HG03108 (cell line): ENCODE measurements at regions not wholly inside any gene's neighbourhood (a gene's known extent, or its start where the extent isn't known, plus 50 kb on each side); places are given as distances from the start of the nearest gene placed in this dataset.
A peak's percentile ranks its signal among the peaks of the same experiment; 100 is the strongest.

ENCODE experiments used
- ATAC-seq: cut with Tn5 transposase; IDR thresholded peaks from one replicate; pipeline ENCODE4 v1.9.1; 2021; ENCODE audit warnings: moderate library complexity; ENCODE audit not compliant: unreplicated experiment

DNA sequence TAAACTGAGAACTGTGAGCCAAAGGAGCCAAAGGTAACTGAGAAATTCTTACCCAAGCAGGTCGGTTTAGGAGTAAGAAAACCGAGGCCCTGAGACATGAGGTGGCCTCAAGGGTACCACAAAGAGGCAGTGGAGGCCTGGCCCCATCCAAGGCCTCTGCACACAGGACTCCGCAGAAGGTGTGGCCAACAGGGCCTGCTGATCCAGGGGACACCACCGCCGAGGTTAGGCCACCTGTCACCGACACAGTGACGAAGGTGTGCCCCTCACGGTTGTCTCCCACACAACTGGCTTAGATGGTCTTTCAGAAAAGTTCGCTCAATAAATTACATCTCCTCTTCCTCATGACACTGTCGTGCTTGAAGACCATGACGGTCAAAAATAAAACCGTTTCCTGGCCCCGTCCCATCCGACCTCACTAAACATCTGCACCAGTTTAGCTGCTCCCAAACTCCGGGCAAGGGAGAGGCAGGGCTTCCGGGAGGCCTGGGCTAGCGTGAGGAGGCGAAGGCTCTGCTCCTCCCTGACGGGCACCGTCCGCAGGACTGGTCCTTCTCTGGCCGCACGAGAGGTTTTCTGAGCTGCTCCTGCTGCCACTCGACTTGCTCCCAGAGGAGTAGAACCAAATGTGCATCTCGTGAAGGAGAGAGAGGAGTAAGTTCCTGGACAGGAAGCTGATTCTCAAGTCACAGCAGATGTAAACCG, 442.0 kb downstream of the EIPR1 start:
- no peak for ATAC-seq

DNA sequence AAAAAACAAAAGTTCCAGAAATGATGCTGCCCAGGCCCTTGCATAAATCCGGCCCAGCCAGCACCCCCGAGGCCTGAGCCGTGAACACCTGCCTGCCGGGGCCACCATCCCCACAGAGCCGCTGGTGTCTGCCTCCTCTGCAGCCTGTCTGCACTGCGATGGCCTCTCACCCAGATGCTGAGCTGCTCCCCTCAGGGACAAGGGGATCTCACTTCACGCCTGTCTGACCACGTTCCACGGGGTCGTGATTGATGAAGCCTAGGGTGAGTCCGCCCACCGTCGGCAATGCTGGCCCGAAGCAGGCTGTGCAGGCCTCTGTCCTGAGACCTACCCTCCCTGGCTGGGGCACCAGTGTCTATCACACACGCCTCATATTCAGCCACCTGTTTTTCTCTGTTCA, 444.2 kb downstream of the EIPR1 start:
- ATAC-seq, result no peak

DNA sequence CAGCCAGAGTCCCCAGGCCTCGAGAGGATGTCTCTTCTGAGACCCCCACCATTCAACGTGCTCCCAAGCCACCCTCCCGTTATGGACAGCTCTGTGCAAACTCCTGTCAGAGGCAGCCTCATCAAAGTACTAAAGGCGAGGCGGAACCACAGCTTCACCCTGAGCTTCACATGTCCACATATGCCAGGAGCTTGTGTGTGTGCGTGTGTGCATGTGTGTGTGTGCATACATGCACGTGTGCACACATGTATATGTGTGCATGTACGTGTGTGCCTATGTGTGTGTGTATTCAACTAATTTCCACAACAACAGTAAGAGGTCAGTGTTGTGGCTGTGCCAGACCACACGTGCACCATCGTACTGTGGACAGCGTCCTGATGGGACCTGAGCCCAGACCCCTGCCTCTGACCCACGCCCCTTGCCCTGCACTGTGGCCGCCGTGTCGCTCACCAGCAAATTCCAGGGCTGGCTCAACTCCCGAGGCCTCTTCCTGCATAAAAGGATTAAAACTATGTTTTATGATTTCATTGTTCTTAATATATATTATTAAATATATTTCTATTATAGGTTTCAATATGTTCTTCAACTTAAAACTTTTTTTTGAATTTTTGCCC, 444.8 kb downstream of the EIPR1 start:
- no peak for ATAC-seq

DNA sequence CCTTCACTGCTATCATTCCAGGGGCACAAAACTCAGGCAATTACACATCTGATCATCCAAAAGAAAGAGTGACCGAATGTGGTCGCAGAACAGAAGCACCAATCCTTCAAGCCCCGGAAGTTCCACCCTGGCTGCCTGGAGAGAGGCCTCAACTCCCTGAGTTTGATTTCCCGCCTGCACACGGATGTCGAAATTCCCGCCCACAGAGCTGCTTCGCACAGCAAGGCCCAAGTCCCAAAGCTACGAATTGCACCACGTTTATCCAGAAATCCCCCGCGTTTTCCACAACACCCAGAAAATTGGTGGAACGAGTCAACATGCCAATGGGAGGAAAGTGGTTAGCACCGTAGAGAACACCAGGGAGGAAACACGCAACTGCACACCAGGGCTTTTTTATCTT, 445.4 kb downstream of the EIPR1 start:
- ATAC-seq, result no peak

DNA sequence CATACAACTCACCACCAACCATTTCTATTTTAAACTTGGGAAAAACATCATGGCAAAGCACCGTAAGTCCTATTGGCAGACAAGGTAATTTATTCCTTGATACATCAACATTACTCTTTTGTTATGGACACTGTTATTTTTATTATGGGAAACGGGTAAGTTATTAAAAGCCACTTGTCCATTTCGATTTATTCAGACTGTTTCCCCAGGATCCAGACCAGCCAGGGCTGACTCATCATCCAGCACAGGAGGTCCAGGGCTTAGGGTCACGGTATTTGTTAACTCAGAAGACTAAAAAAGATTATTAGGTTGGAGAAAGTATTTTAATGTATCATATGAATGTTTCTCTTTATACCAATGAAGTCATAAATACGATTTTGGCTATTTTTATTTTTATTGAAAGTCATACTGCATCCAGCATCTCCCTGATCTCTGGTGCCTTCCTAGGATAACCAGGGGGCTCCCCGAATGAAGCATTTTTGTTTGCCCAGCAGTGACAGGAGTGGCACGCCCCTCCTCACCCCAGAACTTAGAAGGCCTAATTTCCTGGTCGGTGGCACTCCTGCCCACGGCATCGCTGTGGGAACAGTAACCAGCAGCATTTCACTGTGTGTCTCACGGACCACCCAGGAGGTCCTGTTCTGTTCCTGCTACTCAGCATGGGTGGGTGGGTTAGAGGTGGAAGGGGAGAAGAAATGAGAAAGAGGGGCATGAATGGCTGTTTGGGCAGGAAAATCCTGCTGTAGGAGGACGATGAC, 446.1 kb downstream of the EIPR1 start:
- ATAC-seq, result no peak

DNA sequence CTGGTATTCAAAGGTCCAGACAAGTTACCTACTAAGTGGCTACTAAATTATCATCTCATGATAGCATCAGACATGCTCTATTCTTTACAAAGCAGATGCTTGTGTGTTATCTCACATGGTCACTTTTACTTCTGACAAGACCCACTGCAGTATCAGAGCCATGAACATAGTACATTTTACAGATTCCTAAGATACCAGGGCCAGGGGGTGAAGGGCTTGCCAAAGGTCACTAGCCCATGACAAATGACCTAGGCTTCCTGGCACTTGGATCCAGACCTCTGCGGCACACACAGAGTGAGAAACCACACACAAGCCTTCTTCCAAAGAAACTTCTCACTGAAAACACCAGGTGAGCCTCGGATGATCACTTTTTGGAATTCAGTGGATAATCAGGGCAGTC, 446.8 kb downstream of the EIPR1 start:
- ATAC-seq, result no peak

DNA sequence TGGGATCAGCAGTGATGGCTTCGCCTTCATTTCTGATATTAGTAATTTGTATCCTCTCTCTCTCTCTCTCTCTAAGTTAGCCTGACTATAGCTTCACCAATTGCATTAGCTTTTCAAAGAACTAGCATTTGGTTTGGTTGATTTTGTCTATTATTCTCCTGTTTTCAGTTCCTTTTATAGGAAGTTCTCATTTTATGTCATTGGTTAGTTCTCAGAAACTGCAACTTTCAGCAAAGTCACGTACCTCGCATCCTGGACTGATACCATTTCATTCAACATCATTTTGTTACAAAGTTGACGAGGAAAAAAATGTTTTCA, 450.8 kb downstream of the EIPR1 start:
- ATAC-seq, result peak; percentile 44

DNA sequence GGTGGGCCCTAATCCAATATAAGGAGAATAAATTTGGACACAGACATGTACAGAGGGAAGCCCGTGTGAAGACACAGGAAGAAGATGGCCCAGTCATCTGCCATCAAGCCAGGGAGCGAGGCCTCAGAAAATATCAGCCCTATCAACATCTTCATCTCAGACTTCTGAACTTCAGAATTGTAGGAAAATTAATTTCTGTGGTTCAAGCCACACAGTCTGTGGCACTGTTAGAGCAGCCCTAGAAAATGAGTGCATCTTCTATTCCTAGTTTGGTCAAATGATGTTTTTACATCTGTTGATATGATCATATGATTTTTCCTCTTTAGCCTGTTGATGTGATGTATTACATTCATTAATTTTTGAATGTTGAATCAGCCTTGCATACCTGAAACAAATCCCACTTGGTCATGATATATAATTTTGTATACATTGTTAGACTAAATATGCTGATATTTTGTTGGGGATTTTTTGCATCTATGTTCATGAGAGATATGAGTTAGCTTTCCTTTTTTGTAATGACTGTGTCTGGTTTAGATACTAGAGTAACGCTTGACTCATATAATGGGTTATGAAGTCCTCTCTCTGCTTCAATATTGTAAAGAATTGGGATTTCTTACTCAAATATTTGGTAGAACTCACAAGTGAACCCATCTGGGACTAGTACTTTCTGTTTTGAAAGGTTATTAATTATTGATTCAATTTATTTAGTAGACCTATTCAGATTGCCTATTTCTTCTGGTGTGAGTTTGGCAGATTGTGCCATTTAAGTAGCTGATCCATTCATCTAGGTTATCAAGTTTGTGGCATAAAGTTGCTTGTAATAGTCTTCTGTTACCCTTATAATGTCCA, 451.4 kb downstream of the EIPR1 start:
- ATAC-seq, result peak; percentile 62

DNA sequence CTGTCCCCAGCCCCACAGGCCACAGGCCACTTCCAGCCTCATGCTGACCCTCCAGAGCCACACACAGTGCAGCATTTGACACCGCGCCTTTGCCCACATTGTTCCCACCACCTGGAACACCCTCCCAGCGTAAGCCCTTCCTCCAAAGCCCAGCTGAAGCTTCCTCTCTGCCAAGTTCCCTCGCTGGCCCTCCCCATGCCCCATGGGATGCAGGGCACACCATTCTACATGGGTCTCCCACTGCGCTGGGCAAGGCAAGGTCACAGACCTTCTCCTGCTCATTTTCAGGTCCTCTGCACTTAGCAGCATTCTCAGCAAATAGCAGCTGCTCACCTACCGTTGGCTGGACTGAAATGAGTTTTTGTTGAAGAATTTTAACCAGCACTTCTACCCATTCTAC, 455.5 kb downstream of the EIPR1 start:
- no peak for ATAC-seq

DNA sequence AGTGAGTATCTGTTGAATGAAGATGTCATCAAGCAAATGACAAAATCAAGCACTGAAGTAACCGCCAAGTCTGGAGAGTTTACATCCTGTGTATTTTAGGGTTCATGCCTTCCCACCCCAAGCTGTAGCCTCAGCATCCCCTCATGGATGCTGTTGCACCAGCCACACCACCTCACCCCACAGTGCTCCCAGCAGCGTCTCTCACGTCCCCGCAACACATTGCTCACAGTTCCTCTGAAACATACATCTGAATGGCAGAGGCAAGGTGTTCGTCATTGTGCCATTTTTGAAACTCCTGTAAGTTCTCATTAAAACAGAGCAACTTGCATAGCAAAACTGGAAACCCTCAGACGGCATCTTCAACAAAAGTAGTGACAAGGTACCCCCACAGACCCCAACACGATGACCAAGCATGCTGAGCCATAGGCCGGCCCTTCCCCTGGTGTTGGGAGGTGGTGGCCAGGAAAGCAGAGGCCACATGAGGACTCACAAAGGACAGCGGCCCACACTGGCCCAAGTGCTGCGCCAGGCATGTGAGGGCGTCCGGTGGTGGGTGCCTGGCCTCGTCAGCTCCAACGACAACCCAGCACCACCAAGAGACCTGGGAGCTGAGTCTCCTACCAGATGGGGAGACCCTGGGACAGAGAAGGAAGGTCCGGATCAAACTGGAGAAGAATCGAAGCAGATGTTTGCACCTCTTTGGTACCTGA, 456.5 kb downstream of the EIPR1 start:
- no peak for ATAC-seq

DNA sequence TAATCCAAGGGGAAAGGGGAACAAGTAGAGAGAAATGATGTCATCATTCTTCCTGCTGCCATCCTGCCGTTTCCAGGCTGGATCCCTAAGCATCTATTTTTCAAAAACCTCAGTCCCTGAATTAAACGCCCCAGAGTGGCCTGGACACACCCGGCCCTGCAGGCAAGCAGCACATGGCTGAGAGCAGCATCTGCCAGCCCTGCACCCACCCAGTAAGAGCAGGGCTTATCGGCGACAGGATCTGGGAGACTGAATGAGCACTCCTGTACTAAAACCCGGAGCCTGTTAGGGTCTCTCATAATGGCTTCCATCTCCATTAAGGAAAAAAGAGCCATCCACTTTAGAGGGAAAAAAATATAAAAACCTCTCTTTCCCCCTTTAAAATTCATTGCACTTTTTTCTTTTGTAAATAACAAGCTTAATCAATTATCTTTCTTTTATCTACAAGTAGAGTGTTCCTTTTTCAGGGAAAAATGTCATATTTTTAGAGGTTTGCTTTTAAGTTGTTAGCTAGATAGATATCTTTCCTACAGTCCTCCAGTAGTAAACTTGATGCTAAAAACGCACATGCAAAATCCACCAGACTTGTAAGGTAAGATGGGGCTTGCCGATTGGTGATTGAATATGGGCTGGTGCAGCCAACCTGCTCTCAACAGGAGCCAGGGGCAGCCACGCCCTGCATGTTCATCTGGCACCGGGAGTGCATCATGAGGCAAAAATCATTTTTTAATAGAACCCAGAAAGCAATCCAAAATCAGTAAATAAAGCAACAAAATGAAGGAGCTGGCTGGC, 457.8 kb downstream of the EIPR1 start:
- ATAC-seq, result no peak

DNA sequence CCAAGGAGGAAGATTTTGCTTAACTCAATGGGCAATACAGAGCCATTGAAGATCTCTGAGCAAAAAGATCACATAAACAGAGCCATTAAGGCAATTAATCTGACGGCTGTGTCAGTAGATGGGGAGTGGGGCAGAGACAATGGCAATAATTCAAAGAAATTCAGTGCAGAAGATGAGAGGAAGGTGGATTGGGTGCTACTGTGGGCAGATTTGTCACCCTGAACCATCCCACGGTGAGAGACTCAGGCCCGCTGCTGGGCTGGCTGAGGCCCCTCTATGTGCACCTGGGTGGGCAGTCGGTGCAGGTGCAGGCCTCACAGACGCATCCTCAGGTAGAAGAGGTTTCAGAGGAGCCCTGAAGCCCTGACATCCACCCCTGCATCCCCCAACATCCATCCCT, 458.6 kb downstream of the EIPR1 start:
- no peak for ATAC-seq

DNA sequence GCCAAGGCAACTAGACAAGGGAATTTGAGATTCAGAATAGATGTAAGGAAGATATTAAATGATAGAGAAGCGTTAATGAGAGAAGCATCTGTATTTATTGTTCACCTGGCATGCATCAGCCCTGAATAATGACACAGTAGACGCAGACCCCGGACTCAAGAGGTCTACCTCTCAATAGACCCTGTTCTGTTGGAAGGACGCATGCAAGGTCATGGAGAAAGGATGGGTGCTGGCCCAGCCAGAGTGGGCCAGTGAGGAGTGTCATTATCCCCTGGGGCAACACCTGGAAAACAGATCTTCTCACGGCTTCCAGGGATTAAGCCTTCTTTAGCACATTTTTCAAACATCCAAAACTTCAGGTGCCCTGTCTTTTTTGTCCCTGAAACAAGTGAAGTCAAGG, 461.0 kb downstream of the EIPR1 start:
- ATAC-seq, result no peak

DNA sequence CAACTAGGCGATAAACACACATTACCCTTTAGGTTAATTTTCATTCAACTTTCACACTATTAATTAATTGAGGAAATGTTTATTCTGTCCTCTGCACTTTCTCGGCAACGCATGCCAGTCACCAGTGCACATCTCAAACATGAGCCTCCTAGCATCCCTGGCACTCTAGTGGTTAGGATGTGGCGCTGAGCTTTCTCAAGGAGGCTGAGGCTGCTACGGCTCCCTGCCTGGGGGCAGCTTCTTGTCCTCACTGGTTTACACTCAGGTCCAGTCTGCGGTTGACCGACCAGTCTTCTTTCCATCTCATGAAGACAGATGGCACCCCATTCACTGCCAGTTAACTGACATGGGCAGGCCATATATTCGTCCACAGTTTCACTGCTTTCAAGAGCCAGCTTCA, 463.4 kb downstream of the EIPR1 start:
- ATAC-seq, result no peak

DNA sequence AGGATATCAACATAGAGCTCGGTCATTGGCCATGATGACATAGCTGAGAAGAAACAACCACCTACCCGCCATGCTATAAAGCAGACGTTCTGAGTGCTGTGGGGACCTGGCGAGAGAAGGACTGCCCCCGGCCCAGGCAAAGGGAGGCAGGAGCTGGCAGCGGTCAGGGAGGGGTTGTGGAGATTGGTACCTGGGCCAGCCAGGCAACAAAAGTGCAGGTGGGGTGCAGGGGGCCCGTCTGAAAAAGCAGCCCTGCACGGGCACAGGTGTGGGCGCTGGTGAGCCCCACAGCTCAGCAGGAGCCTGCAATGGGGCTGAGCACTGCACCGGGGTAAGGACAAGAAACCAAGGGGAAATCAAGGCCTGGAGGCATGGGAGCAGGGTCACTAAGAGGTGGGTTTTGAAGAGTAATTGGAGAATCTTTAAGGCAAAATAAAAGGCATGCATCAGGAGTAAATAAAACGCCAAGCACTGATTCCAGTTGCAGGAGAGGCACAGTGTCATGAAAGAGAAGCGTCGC, 464.0 kb downstream of the EIPR1 start:
- ATAC-seq, result no peak

DNA sequence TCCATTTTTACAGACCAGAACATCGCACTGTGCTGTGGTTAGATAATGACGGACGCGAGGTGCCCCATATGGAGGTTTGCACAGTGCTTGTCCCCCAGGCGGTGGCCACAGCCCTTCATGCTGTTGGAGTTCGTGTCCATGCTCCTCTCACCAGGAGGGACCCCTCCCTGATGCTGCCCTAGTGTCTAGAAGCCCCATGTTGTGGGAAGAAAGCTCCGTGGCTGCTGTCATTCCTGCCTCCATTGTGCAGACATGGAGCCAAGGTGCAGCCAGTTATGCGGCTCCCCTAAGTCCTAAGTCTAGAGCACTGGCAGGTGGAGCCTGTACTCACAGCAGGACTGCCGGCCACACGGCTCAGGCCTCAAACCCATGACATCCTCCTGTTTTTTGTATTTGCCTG, 464.9 kb downstream of the EIPR1 start:
- ATAC-seq, result no peak

DNA sequence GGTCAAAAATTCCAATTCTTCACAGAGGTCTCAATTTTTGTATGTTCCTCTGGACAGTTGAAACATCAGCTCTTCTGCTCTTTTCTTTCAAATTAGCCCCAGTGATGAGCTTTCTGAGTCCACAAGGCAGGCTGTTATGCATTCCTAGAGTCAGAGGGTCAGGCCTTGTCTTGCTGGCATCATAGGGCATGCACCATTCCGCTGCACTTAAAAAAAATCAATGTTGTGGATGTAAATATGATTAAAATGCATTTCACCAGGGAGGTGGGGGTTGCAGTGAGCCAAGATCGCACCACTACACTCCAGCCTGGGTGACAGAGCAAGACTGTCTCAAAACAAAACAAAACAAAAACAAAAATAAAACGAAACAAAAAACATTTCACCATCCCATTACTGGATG, 465.3 kb downstream of the EIPR1 start:
- no peak for ATAC-seq

DNA sequence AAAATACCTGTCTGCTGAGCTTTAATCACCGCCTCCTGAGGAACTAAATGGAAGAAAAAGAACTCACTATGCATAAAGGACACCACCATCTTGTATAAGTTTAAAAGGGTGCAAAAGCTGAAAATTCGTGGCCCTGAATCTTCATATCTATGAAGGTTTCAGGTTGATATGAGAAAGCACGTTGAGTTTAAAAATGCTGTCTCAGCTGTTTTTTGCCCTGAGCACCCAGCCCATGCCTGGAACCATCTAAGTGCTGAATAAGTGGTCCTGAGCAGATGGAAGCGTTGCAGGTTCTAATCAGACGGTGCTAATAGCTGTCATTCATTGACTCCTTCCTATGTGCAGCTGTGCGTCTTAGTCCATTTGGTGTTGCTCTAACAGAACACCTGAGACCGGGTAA, 467.4 kb downstream of the EIPR1 start:
- ATAC-seq, result no peak

DNA sequence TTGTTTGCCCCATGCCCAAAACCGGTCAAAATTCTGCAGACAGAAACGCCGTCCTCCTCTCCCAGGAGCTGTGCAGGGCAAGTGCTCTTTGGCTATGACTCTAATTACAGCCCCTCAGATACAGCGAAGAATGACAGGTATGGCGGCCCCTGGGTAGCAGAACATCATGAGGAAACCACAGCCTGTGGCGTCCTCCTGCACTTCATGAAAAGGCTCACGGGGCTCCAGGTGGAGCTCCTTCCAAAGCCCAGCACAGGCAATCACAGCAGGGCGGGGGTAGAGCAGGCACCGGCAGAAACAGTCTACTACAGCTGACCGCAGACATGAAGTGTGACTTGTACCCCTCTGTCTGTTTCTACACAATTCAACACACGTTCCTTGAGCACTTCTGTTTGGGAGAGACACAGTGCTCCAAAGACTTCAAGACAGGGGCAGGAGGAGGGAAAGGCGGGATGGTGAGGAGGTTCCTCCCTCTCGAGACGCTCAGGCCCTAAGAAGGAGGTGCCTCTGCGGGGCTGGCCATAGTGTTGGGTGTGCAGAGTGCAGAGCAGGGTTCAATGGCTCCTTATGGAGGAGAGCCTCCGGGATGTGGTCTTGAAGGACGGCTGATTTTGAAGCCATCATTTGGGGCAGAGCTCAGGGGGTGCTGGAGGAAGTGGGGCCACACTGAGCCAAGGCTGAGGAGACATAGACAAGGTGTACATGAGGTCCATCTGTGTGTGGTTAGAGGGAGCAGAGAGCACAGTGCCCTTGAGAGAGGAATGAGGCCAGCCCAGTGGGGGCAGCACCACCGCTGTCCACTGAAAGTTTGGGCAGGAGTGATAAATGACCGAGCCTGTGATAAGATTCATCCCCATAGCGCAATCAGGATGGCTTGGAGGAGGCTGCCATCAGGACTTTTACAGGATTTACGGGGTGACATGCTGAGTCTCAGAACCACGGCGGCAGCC, 468.3 kb downstream of the EIPR1 start:
- ATAC-seq, result no peak
